SK-N-SH (cell line): ENCODE measurements at regions not wholly inside any gene's neighbourhood (a gene's known extent, or its start where the extent isn't known, plus 50 kb on each side); places are given as distances from the start of the nearest gene placed in this dataset.

Experiments used
- CTCF ChIA-PET: fragments of 300-600, 350-600 bp; formaldehyde crosslinking; extraction: SDS; loops from one replicate; lab custom pipeline; 2021; lab: Yijun Ruan, JAX
- POLR2A ChIA-PET: fragments of 350-600 bp; sonication (Branson Sonifier 250); formaldehyde crosslinking; extraction: SDS; loops from one replicate; lab custom pipeline; 2020; ENCODE audit warnings: antibody characterized with exemption, inconsistent platforms; lab: Yijun Ruan, JAX
- DNase-seq: peaks from one replicate; pipeline ENCODE4 v3.0.0; 2012
- H2AFZ ChIP-seq: fragments of 200-600 bp; sonication (generic); 2 replicates; pipeline ENCODE4 v1.8.1; 2016; ENCODE audit warnings: antibody characterized with exemption, mild to moderate bottlenecking, low read depth
- H3F3A ChIP-seq: fragments of 200-600 bp; sonication (generic); replicated peaks from 2 replicates; pipeline ENCODE3; 2016; ENCODE audit warnings: antibody characterized with exemption, mild to moderate bottlenecking; ENCODE audit not compliant: insufficient read depth
- H3K27ac ChIP-seq, 2 experiments: fragments of 200-500 bp in 1 of 2; fragments of 200-600 bp in 1 of 2; sonication (Bioruptor generic) in 1 of 2; sonication (generic), shearing (Covaris generic) in 1 of 2; 2 replicates each; pipeline versions ENCODE4 v1.5.1 to v1.6.1; 2014 to 2016; ENCODE audit warnings: low read depth in 2 of 2, inconsistent platforms in 1 of 2, low read length in 1 of 2, mild to moderate bottlenecking in 1 of 2, mixed read lengths in 1 of 2
- H3K27me3 ChIP-seq: fragments of 200-600 bp; sonication (generic), shearing (Covaris generic); 2 replicates; pipeline ENCODE4 v1.6.1; 2016; ENCODE audit warnings: mixed run types; ENCODE audit not compliant: insufficient read depth
- H3K36me3 ChIP-seq, 2 experiments: fragments of 200-500 bp in 1 of 2; fragments of 200-600 bp in 1 of 2; sonication (Bioruptor generic) in 1 of 2; sonication (generic) in 1 of 2; replicated peaks in 1 of 2; 2 replicates each; pipeline versions ENCODE3 to v1.5.1; 2014 to 2016; ENCODE audit warnings: low read length in 1 of 2, mild to moderate bottlenecking in 1 of 2; ENCODE audit not compliant: insufficient read depth in 2 of 2, control insufficient read depth in 1 of 2
- H3K4me1 ChIP-seq, 2 experiments: fragments of 200-500 bp in 1 of 2; fragments of 200-600 bp in 1 of 2; sonication (Bioruptor generic) in 1 of 2; sonication (generic), shearing (Covaris generic) in 1 of 2; 2 replicates each; pipeline versions ENCODE4 v1.5.1 to v1.6.1; 2014 to 2016; ENCODE audit warnings: low read depth in 1 of 2, low read length in 1 of 2, mixed run types in 1 of 2; ENCODE audit not compliant: insufficient read depth in 2 of 2, control insufficient read depth in 1 of 2
- H3K4me2 ChIP-seq: fragments of 200-600 bp; sonication (generic), shearing (Covaris generic); 2 replicates; pipeline ENCODE4 v1.6.1; 2017; ENCODE audit warnings: mixed run types
- H3K4me3 ChIP-seq, 2 experiments: fragments of 200-500 bp in 1 of 2; fragments of 200-600 bp in 1 of 2; sonication (Bioruptor generic) in 1 of 2; sonication (generic), shearing (Covaris generic) in 1 of 2; 2 replicates each; pipeline versions ENCODE4 v1.5.1 to v1.8.1; 2014 to 2016; ENCODE audit warnings: low read depth in 2 of 2, inconsistent platforms in 1 of 2, low read length in 1 of 2, mild to moderate bottlenecking in 1 of 2, mixed read lengths in 1 of 2, moderate library complexity in 1 of 2
- H3K79me2 ChIP-seq: fragments of 200-600 bp; sonication (generic); 2 replicates; pipeline ENCODE4 v1.8.1; 2017; ENCODE audit warnings: mild to moderate bottlenecking; ENCODE audit not compliant: insufficient read depth
- H3K9ac ChIP-seq: fragments of 200-600 bp; sonication (generic); 2 replicates; pipeline ENCODE4 v1.6.1; 2017; ENCODE audit warnings: mixed run types
- H3K9me2 ChIP-seq: fragments of 200-600 bp; sonication (generic); 2 replicates; pipeline ENCODE4 v1.6.1; 2017; ENCODE audit warnings: mixed run types
- H3K9me3 ChIP-seq: fragments of 200-600 bp; sonication (generic); 2 replicates; pipeline ENCODE4 v1.6.1; 2017; ENCODE audit warnings: mixed run types, mild to moderate bottlenecking, moderate library complexity
- H4K20me1 ChIP-seq: fragments of 200-600 bp; sonication (generic); 2 replicates; pipeline ENCODE4 v1.6.1; 2017; ENCODE audit warnings: mild to moderate bottlenecking, mixed run types; ENCODE audit not compliant: insufficient read depth
- ELF1 ChIP-seq: IDR thresholded peaks from 2 replicates; pipeline ENCODE4 v1.4.0; 2012
- EP300 ChIP-seq, 2 experiments: IDR thresholded peaks; 2 replicates each; pipeline versions ENCODE4 v1.4.0 to v1.6.1; 2012; ENCODE audit warnings: borderline replicate concordance in 1 of 2, low read depth in 1 of 2, low read length in 1 of 2
- EZH2phosphoT487 ChIP-seq: fragments of 200-600 bp; sonication (generic); IDR thresholded peaks from 2 replicates; pipeline ENCODE4 v1.6.1; 2017; ENCODE audit warnings: low read depth, mixed run types, mild to moderate bottlenecking, antibody characterized with exemption, moderate library complexity, borderline replicate concordance
- FOSL2 ChIP-seq: IDR thresholded peaks from 2 replicates; pipeline ENCODE4 v1.4.0; 2012; ENCODE audit warnings: low read depth, mild to moderate bottlenecking, moderate library complexity, borderline replicate concordance
- FOXJ3 ChIP-seq: sonication (generic); formaldehyde crosslinking; IDR thresholded peaks from 2 replicates; pipeline ENCODE4 v1.5.1; 2020; ENCODE audit warnings: mild to moderate bottlenecking, missing genetic modification reagents
- FOXM1 ChIP-seq: IDR thresholded peaks from 2 replicates; pipeline ENCODE4 v1.4.0; 2012; ENCODE audit warnings: low read depth, mild to moderate bottlenecking
- GABPA ChIP-seq: IDR thresholded peaks from 2 replicates; pipeline ENCODE4 v1.4.0; 2012; ENCODE audit warnings: low read depth, mild to moderate bottlenecking
- MEF2A ChIP-seq: IDR thresholded peaks from 2 replicates; pipeline ENCODE4 v1.4.0; 2012; ENCODE audit warnings: low read depth, borderline replicate concordance
- NFIC ChIP-seq: IDR thresholded peaks from 2 replicates; pipeline ENCODE4 v1.4.0; 2012; ENCODE audit warnings: borderline replicate concordance
- RAD21 ChIP-seq: IDR thresholded peaks from 2 replicates; pipeline ENCODE4 v1.6.1; 2012; ENCODE audit warnings: mild to moderate bottlenecking, low read length
- RCOR1 ChIP-seq: fragments of 150-350 bp; IDR thresholded peaks from 2 replicates; pipeline ENCODE4 v1.6.1; 2017; ENCODE audit warnings: antibody characterized with exemption, low read length
- RFX5 ChIP-seq: IDR thresholded peaks from 2 replicates; pipeline ENCODE4 v1.6.1; 2012; ENCODE audit warnings: mild to moderate bottlenecking, improper control_type of control experiment, low read length
- RXRA ChIP-seq: IDR thresholded peaks from 2 replicates; pipeline ENCODE4 v1.4.0; 2012; ENCODE audit warnings: low read depth, mild to moderate bottlenecking, borderline replicate concordance
- SIN3A ChIP-seq: IDR thresholded peaks from 2 replicates; pipeline ENCODE4 v1.6.1; 2012; ENCODE audit warnings: low read depth, mild to moderate bottlenecking, low read length, moderate library complexity, borderline replicate concordance
- TCF12 ChIP-seq: IDR thresholded peaks from 2 replicates; pipeline ENCODE4 v1.4.0; 2012
- YY1 ChIP-seq: IDR thresholded peaks from 2 replicates; pipeline ENCODE4 v1.4.0; 2012; ENCODE audit warnings: low read depth, mild to moderate bottlenecking
- WGBS: methylation state at CpG from one replicate; pipeline ENCODE4 v1.1.6; 2017; ENCODE audit warnings: low lambda C conversion rate; 5-methylcytosine and 5-hydroxymethylcytosine counted together
- TF ChIP-seq, protein P1 (sequence below): fragments of 200-600 bp; sonication (generic); IDR thresholded peaks from 2 replicates; pipeline ENCODE4 v1.6.1; 2017; ENCODE audit warnings: antibody characterized with exemption, mild to moderate bottlenecking, moderate library complexity
- TF ChIP-seq, protein P2 (sequence below): IDR thresholded peaks from 2 replicates; pipeline ENCODE4 v1.4.0; 2012; ENCODE audit warnings: low read depth, borderline replicate concordance

DNA sequence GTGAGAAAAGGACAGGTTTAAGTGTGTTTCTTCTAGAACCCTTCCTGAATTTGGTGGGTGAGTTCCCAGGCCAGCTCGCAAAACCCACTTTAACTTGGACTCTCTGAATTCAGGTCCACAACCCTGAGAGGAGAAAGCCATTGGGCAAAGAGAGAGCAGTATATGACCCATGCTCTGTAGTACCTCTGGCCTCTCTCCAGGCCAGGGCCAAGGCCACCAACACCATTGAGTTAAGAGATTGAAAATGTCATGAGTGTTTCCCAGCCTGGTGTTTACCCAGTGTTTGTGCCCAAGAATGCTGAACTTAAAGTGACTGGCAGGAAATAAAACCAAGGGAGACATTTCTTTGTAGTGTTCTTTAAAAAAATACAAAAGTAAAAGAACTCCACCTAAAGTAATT, 410.4 kb upstream of the CDH5 start:
- POLR2A ChIA-PET = no interaction called here

GRCh38 chr16:65954446-65954845, 412.0 kb upstream of the CDH5 start:
- POLR2A ChIA-PET = no interaction called here
- H4K20me1 ChIP-seq = no peaks in the 10 kb centered on the region
- CTCF ChIA-PET = no interaction called here
- H3F3A ChIP-seq = no peaks in the 10 kb centered on the region
- H3K27ac ChIP-seq = no peak overlapping the region
- no peak overlapping the region for H3K9ac ChIP-seq
- H3K9me2 ChIP-seq = no peaks in the 10 kb centered on the region
- H3K4me1 ChIP-seq = no peaks in the 10 kb centered on the region
- no peaks in the 10 kb centered on the region for H3K36me3 ChIP-seq
- H3K4me3 ChIP-seq = no peak overlapping the region
- TF ChIP-seq, protein P1, sequence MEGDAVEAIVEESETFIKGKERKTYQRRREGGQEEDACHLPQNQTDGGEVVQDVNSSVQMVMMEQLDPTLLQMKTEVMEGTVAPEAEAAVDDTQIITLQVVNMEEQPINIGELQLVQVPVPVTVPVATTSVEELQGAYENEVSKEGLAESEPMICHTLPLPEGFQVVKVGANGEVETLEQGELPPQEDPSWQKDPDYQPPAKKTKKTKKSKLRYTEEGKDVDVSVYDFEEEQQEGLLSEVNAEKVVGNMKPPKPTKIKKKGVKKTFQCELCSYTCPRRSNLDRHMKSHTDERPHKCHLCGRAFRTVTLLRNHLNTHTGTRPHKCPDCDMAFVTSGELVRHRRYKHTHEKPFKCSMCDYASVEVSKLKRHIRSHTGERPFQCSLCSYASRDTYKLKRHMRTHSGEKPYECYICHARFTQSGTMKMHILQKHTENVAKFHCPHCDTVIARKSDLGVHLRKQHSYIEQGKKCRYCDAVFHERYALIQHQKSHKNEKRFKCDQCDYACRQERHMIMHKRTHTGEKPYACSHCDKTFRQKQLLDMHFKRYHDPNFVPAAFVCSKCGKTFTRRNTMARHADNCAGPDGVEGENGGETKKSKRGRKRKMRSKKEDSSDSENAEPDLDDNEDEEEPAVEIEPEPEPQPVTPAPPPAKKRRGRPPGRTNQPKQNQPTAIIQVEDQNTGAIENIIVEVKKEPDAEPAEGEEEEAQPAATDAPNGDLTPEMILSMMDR = no peak
- no peak for TF ChIP-seq EZH2phosphoT487
- DNase-seq = no peak
- H3K9me3 ChIP-seq = no peaks in the 10 kb centered on the region
- H2AFZ ChIP-seq = no peak overlapping the region
- no peak overlapping the region for H3K4me2 ChIP-seq
- H3K79me2 ChIP-seq = no peaks in the 10 kb centered on the region
- no peaks in the 10 kb centered on the region for H3K27me3 ChIP-seq
- WGBS = 42% methylated on average over 2 of the region's 2 CpGs

More for the DNA sequence above, 410.4 kb upstream of the CDH5 start:
- Histone ChIP-seq H3K27me3 (no peaks in the 10 kb centered on the region), H3K4me2 (no peak overlapping the region), H3K4me1 (no peaks in the 10 kb centered on the region), H3K9me3 (no peaks in the 10 kb centered on the region), H3K4me3 (no peak overlapping the region), H3K27ac (no peak overlapping the region), H3K79me2 (no peaks in the 10 kb centered on the region), H3K9me2 (no peaks in the 10 kb centered on the region), H4K20me1 (no peaks in the 10 kb centered on the region), H3K36me3 (no peaks in the 10 kb centered on the region), H2AFZ (no peak overlapping the region), H3K9ac (no peak overlapping the region), H3F3A (no peaks in the 10 kb centered on the region)
- no peak for DNase-seq
- no peak for TF ChIP-seq NFIC
- no peak for TF ChIP-seq RFX5
- no peak for TF ChIP-seq SIN3A
- TF ChIP-seq FOXM1 = no peak
- TF ChIP-seq, protein P2, sequence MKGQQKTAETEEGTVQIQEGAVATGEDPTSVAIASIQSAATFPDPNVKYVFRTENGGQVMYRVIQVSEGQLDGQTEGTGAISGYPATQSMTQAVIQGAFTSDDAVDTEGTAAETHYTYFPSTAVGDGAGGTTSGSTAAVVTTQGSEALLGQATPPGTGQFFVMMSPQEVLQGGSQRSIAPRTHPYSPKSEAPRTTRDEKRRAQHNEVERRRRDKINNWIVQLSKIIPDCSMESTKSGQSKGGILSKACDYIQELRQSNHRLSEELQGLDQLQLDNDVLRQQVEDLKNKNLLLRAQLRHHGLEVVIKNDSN = no peak
- TF ChIP-seq EP300 (IDR thresholded peaks at IDR 0.05; ENCODE audit: borderline replicate concordance in 1 of 2, low read depth in 1 of 2, low read length in 1 of 2) = no peak
- no peak for TF ChIP-seq MEF2A
- no peak for TF ChIP-seq ELF1
- no peak for TF ChIP-seq RCOR1
- TF ChIP-seq GABPA = no peak
- TF ChIP-seq, protein P1 = no peak
- no peak for TF ChIP-seq YY1
- no peak for TF ChIP-seq FOXJ3 (CRISPR knock-in tag)
- no peak for TF ChIP-seq TCF12
- TF ChIP-seq RXRA = no peak
- no peak for TF ChIP-seq FOSL2
- no peak for TF ChIP-seq RAD21
- CTCF ChIA-PET = no interaction called here
- 67% methylated on average over 1 of the region's 1 CpG for WGBS
